ENCODE measurements at regions not wholly inside any gene's neighbourhood (a gene's known extent, or its start where the extent isn't known, plus 50 kb on each side); places are given as distances from the start of the nearest gene placed in this dataset.

DNA sequence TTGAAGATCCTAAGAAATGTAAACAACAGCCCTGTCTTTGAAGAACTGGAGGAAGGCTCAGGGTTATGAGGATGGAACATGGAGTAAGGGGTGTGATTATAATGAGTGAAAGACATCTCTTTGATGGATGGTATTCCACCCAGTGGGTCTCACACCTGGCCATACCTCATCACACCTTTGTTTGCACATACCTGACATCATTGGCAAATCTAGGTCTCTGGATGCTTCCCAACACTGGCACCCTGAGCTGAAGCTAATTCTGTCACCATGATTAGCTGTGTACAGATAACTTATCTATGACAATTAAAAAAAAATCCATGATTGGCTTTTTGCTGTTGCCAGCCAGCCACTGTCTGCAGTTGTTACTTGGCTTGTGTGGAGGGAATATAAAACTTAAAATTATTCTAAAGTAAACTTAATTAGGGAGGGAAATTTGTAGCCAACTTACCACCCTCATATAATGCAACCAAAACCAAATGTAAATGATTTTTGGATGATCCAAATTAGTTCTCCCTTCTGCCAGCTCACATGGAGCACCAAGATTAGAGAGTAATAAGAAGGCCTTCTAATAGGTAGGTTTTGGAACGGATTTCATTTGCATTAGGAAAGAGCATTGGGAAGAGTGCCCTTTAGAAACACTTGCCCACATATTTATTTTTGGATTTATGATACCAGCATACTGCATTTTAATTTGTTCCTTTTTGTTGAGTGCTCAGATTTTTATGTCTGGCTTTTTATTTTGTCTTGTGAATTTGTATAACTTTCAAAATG lies 249.5 kb downstream of the SOX4 start:
- no peak overlapping the region for H3K4me3 ChIP-seq (ENCODE audit: low read length)
- H3K4me1 ChIP-seq (ENCODE audit: control insufficient read depth, insufficient read depth, low read length): peaks cover 21% of the 10 kb centered on the region
- DNase-seq: no peak
- H3K27me3 ChIP-seq (ENCODE audit: control insufficient read depth, insufficient read depth, low read length): no peaks in the 10 kb centered on the region
- WGBS (ENCODE audit: insufficient coverage): no CpG with 5 or more reads among the region's 1 CpG
- H3K36me3 ChIP-seq (ENCODE audit: control insufficient read depth, insufficient read depth, low read length): no peaks in the 10 kb centered on the region
- H3K9me3 ChIP-seq (replicated peaks; ENCODE audit: control insufficient read depth, low read depth, low read length): no peaks in the 10 kb centered on the region
- H3K27ac ChIP-seq (ENCODE audit: low read length): no peak overlapping the region

DNA sequence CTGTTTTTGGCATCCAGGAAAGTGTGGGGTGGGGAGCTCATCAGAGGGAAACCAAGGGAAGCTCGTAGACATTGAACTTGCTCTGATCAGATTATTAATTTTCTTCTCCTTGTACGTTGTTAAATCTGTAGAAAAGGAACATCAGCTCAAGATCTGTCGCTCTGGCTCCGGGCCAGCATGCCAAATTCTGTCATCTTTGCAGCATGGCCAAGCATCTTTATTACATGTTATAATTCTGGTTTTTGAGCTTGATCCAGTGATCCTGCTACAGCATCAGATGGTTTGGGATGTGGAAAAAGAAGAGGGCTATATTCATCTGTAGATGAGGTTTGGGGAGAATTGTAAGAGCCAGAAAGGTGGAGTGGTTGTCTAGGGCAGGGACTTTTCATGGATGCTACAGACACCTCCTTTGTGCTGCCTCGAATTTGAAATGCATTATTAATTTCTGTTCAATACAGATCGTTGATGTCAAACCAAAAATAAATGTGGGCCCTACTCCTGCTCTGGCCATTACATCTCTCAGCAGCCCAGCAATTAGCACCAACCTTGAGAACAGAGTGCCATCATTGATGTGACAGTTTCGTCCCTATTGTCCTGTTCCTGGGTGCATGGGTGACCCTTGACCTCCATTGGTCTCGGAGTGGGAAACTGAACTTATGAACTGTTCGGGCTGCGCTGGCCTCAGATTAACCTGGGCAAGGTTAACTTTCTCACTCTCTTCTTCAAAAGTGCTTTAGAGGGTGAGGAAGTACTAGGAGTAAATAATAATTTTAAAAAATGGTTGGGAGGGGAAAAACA lies 250.8 kb downstream of the SOX4 start:
- Histone ChIP-seq H3K27ac (ENCODE audit: low read length) (peak overlapping the region; percentile 70), H3K9me3 (replicated peaks; ENCODE audit: control insufficient read depth, low read depth, low read length) (no peaks in the 10 kb centered on the region), H3K36me3 (ENCODE audit: control insufficient read depth, insufficient read depth, low read length) (no peaks in the 10 kb centered on the region), H3K4me3 (ENCODE audit: low read length) (no peak overlapping the region), H3K4me1 (ENCODE audit: control insufficient read depth, insufficient read depth, low read length) (peaks cover 25% of the 10 kb centered on the region), H3K27me3 (ENCODE audit: control insufficient read depth, insufficient read depth, low read length) (no peaks in the 10 kb centered on the region)
- DNase-seq: no peak
- 100% methylated on average over 1 of the region's 10 CpGs for WGBS (ENCODE audit: insufficient coverage)

DNA sequence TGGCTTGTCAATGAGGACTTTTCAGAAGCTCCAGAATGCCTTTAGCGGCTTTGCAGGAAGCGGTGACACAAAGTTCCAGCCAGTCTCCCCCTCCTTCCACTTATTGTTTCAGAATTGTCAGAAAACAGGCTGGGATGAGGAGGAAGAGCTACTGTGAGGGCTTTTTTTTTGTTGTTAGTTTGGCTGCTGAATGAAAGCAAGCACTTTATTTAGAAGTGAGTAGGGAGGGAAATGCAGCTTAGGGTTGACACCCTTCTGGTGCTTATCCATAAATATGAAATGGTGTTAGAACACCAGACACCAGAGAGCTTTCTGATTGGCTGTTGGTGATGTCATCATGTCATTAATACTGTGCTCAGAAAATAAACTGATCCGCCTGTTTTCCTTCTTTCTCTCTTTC lies 251.5 kb downstream of the SOX4 start:
- Histone ChIP-seq H3K27ac (ENCODE audit: low read length) (peak overlapping the region; percentile 70), H3K4me1 (ENCODE audit: control insufficient read depth, insufficient read depth, low read length) (peaks cover 25% of the 10 kb centered on the region), H3K9me3 (replicated peaks; ENCODE audit: control insufficient read depth, low read depth, low read length) (no peaks in the 10 kb centered on the region), H3K4me3 (ENCODE audit: low read length) (no peak overlapping the region), H3K27me3 (ENCODE audit: control insufficient read depth, insufficient read depth, low read length) (no peaks in the 10 kb centered on the region), H3K36me3 (ENCODE audit: control insufficient read depth, insufficient read depth, low read length) (no peaks in the 10 kb centered on the region)
- DNase-seq: peak; percentile 86
- no CpG with 5 or more reads among the region's 3 CpGs for WGBS (ENCODE audit: insufficient coverage)

DNA sequence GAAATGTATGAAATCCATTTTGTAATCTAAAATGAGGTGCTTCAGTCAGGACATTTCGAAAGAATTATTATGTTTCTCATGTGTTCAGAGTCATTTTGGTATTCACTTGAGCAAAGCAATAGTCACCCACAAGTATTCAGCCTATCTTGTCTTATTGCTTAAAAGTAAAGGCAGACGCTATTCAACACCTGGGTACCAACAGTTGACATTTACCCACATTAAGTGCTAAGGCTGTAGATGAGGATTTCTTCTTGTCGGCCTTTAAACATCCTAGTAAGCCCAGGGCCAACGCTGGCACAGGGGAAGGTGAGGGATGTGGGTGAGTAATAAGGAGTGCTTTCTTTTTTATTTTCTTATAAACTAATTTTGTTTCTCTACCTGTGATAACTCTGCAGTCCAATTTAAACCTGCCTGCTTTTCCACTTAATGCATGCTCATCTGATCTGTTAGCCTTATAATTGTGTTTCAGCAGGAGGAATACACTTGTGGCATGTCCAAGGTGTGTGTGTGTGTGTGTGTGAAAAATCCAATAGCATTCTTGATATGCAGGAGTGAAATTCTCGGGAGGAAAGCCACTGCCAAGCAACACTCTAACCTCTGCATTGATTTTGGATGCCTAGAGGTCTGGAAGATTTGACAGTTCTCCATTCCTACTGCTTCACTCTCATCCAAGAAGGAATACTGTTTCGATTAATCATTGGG lies 252.0 kb downstream of the SOX4 start:
- H3K27ac ChIP-seq (ENCODE audit: low read length): peak overlapping the region; percentile 70
- no peaks in the 10 kb centered on the region for H3K36me3 ChIP-seq (ENCODE audit: control insufficient read depth, insufficient read depth, low read length)
- peak; percentile 14 for DNase-seq
- H3K27me3 ChIP-seq (ENCODE audit: control insufficient read depth, insufficient read depth, low read length): no peaks in the 10 kb centered on the region
- no peak overlapping the region for H3K4me3 ChIP-seq (ENCODE audit: low read length)
- peaks cover 25% of the 10 kb centered on the region for H3K4me1 ChIP-seq (ENCODE audit: control insufficient read depth, insufficient read depth, low read length)
- WGBS (ENCODE audit: insufficient coverage): no CpG with 5 or more reads among the region's 6 CpGs
- no peaks in the 10 kb centered on the region for H3K9me3 ChIP-seq (replicated peaks; ENCODE audit: control insufficient read depth, low read depth, low read length)

DNA sequence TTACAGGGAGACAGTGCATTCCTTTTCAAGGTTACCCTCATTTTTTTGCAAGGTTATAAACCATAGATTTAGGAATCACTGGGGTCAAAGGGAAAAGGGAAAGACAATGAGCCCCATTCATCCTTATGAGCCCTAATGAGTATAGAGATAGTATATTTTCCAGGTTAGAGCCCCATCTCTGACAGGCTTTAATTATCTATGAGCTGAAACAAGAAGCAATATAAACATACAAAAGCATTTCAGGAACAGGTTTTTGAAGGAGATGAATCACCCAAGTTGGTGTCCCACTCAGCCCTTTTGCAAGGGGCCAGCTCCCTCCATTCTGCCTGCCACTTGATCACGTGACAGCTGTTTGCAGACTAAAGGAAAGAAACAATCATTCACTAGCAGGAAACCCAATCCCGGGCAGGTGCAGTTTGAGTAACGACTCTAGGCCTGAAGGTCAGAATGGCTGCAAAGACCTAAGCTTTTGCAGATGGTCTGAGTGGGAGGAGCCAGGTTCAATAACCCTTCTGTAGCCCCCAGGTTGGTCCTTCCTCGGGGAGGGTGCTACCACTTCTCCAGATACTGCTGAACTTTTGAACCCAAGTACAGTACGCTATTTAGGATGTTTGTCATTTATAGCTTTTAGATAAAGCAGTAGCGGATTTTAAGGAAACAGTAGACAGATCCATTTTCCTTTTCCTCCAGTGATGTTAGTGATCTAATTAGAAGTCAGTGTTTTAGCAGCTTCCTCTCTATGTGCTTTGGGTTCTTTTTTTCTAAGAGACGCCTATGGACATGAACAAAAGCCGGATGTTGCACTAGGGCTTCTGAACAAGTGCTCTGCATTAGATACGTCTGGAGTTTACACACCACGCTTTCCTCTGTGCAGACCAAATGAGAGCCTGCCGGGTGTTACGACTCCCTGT lies 253.2 kb downstream of the SOX4 start:
- Histone ChIP-seq H3K36me3 (ENCODE audit: control insufficient read depth, insufficient read depth, low read length) (no peaks in the 10 kb centered on the region), H3K9me3 (replicated peaks; ENCODE audit: control insufficient read depth, low read depth, low read length) (no peaks in the 10 kb centered on the region), H3K27ac (ENCODE audit: low read length) (peak overlapping the region; percentile 48), H3K27me3 (ENCODE audit: control insufficient read depth, insufficient read depth, low read length) (no peaks in the 10 kb centered on the region), H3K4me3 (ENCODE audit: low read length) (no peak overlapping the region), H3K4me1 (ENCODE audit: control insufficient read depth, insufficient read depth, low read length) (peaks cover 25% of the 10 kb centered on the region)
- 46% methylated on average over 6 of the region's 12 CpGs for WGBS (ENCODE audit: insufficient coverage)
- DNase-seq: peak; percentile 68

DNA sequence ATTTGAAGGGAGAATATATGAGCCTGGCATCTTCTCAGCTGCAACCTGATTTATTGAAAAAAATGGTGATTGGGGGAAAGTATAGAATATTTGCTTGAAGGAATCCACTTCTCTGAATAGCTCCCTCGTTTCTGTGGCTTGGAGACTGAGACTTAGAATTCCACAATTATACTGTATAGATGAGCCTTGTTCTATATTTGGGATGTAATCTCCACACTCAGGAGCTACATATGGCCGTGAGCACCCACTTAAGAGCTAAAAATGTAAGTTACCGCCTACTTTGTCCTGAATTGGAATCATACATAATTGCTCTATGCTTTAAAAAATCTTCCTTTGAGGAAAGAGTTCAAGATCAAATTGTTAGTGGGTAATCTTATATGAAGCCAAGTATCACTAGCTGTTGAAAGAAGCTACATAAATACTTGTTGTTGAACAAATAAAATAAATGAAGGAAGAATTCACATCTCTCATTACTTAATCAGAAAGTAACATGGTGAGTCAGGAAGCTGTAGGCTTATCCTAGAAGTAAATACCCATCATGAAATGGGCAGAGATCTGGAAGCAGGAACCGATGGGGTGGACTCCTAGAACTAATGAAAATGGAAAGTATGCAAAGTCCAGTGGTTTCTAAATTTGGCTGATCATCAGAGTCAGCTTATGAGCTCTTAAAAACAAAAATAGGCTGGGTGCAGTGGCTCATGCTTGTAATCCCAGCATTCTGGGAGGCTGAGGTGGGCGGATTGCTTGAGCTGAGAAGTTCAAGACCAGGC lies 254.3 kb downstream of the SOX4 start:
- DNase-seq: no peak
- Histone ChIP-seq H3K9me3 (replicated peaks; ENCODE audit: control insufficient read depth, low read depth, low read length) (no peaks in the 10 kb centered on the region), H3K27me3 (ENCODE audit: control insufficient read depth, insufficient read depth, low read length) (no peaks in the 10 kb centered on the region), H3K4me1 (ENCODE audit: control insufficient read depth, insufficient read depth, low read length) (peaks cover 25% of the 10 kb centered on the region), H3K27ac (ENCODE audit: low read length) (peak overlapping the region; percentile 48), H3K36me3 (ENCODE audit: control insufficient read depth, insufficient read depth, low read length) (no peaks in the 10 kb centered on the region), H3K4me3 (ENCODE audit: low read length) (no peak overlapping the region)
- 79% methylated on average over 2 of the region's 5 CpGs for WGBS (ENCODE audit: insufficient coverage)

DNA sequence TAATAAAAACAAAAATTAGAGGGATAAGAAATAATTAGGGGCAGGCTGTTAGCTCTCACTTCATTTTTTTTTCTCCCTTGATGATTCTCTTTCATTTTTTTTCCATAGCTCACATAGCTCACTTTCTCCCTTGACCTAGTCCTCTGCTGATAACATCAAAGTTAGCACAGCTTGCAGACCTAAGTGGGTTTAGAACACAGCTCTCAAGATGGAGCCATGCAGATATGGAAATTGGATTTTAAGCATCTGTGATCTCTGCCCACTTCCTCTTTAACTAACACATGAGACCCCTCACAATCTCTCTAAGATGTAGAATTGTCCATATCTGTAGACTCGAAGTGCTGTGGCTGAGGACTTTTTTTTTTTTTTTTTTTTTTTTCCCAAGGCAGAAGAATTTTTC lies 257.1 kb downstream of the SOX4 start:
- Histone ChIP-seq H3K4me1 (ENCODE audit: control insufficient read depth, insufficient read depth, low read length) (peaks cover 16% of the 10 kb centered on the region), H3K27me3 (ENCODE audit: control insufficient read depth, insufficient read depth, low read length) (no peaks in the 10 kb centered on the region), H3K27ac (ENCODE audit: low read length) (no peak overlapping the region), H3K9me3 (replicated peaks; ENCODE audit: control insufficient read depth, low read depth, low read length) (no peaks in the 10 kb centered on the region), H3K4me3 (ENCODE audit: low read length) (no peak overlapping the region), H3K36me3 (ENCODE audit: control insufficient read depth, insufficient read depth, low read length) (no peaks in the 10 kb centered on the region)
- WGBS (ENCODE audit: insufficient coverage): no CpG with 5 or more reads among the region's 1 CpG
- no peak for DNase-seq

DNA sequence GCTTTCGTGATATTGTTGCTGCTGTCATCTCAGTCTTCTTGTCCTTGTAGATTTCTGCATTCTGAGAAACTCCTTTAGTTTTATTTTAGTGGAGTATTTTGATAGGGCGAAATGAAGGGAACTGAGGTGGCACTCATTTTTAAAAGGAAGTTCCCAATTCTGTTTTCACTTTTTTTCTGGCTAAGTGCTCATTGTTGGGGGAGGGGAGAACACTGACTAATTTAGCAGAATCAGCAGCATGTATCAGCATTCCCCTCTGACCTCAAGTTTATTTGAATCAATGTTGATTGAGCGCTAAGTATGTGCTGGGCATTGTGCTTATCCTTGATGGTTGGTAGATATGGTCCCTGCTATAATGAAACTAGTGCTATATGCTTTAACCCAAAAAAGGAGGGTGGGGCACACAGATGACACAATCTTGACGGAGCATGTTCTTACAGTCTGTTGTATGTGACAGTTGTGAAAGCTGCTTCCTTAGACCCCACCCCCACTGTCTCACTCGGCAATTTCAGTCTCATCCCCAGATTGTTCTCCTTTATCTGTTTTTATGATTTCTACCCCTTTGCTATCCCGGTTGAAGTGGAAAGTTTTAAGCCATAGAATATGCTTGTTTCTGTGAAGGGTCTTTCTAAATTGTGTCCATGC lies 262.4 kb downstream of the SOX4 start:
- Histone ChIP-seq H3K27ac (ENCODE audit: low read length) (no peak overlapping the region), H3K4me3 (ENCODE audit: low read length) (no peak overlapping the region), H3K27me3 (ENCODE audit: control insufficient read depth, insufficient read depth, low read length) (no peaks in the 10 kb centered on the region), H3K36me3 (ENCODE audit: control insufficient read depth, insufficient read depth, low read length) (no peaks in the 10 kb centered on the region), H3K4me1 (ENCODE audit: control insufficient read depth, insufficient read depth, low read length) (no peaks in the 10 kb centered on the region), H3K9me3 (replicated peaks; ENCODE audit: control insufficient read depth, low read depth, low read length) (no peaks in the 10 kb centered on the region)
- DNase-seq: no peak
- no CpG with 5 or more reads among the region's 6 CpGs for WGBS (ENCODE audit: insufficient coverage)

DNA sequence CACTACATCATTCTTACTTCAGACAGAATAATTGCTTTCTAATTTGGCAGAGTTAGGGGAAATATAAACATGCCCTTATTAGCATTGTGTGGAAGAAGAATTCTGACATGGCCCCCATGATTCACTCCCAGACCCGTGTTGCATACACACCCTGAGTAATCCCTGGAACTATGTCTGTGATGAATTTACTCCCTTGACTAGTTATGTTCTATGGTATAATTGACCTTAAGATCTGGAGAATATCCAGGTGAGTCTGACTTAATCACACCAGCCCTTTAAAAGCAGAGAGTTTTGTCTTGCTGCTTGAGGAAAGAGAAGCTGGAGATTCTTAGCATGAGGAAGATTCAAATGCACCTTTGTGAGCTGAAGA lies 262.9 kb downstream of the SOX4 start:
- no peak for DNase-seq
- Histone ChIP-seq H3K27ac (ENCODE audit: low read length) (no peak overlapping the region), H3K4me3 (ENCODE audit: low read length) (no peak overlapping the region), H3K27me3 (ENCODE audit: control insufficient read depth, insufficient read depth, low read length) (no peaks in the 10 kb centered on the region), H3K4me1 (ENCODE audit: control insufficient read depth, insufficient read depth, low read length) (no peaks in the 10 kb centered on the region), H3K9me3 (replicated peaks; ENCODE audit: control insufficient read depth, low read depth, low read length) (no peaks in the 10 kb centered on the region), H3K36me3 (ENCODE audit: control insufficient read depth, insufficient read depth, low read length) (no peaks in the 10 kb centered on the region)
- no CpG with 5 or more reads among the region's 1 CpG for WGBS (ENCODE audit: insufficient coverage)
